DND-41 (cell line): ENCODE measurements at regions not wholly inside any gene's neighbourhood (a gene's known extent, or its start where the extent isn't known, plus 50 kb on each side); places are given as distances from the start of the nearest gene placed in this dataset.
"Not testable (repeated sequence)": the region's sequence is repeated elsewhere in the genome, so short reads cannot be mapped to it uniquely, and the experiment has no call there.

Experiments
- ATAC-seq: fragments of 200-7000 bp; cut with Tn5 transposase; 3 replicates; pipeline ENCODE4 v1.9.1; 2021; ENCODE audit warnings: low read depth; ENCODE audit not compliant: insufficient read depth
- DNase-seq: peaks from one replicate; pipeline ENCODE4 v3.0.0-alpha.2; 2020
- H2AFZ ChIP-seq: 2 replicates; pipeline ENCODE4 v1.6.0; 2012; ENCODE audit warnings: low read depth, low read length
- H3K27ac ChIP-seq: 2 replicates; pipeline ENCODE4 v1.5.1; 2012; ENCODE audit warnings: low read length, inconsistent platforms
- H3K27me3 ChIP-seq: fragments of 200-600 bp; sonication (generic); 2 replicates; pipeline ENCODE4 v1.6.0; 2012; ENCODE audit warnings: low read length, mild to moderate bottlenecking, inconsistent platforms; ENCODE audit not compliant: insufficient read depth, poor library complexity
- H3K36me3 ChIP-seq: 2 replicates; pipeline ENCODE4 v1.5.1; 2012; ENCODE audit warnings: low read length, inconsistent platforms; ENCODE audit not compliant: insufficient read depth
- H3K4me1 ChIP-seq: 2 replicates; pipeline ENCODE4 v1.5.1; 2012; ENCODE audit warnings: mild to moderate bottlenecking, low read length; ENCODE audit not compliant: insufficient read depth
- H3K4me2 ChIP-seq: 2 replicates; pipeline ENCODE4 v1.6.0; 2012; ENCODE audit warnings: mild to moderate bottlenecking, moderate library complexity, low read length, inconsistent platforms; ENCODE audit not compliant: insufficient read depth
- H3K4me3 ChIP-seq, 2 experiments: fragments of 200-600 bp in 1 of 2; shearing (Covaris generic) in 1 of 2; 2 replicates each; pipeline ENCODE4 v1.5.1; 2012 to 2016; ENCODE audit warnings: inconsistent platforms in 2 of 2, low read length in 2 of 2, mild to moderate bottlenecking in 2 of 2, low read depth in 1 of 2, moderate library complexity in 1 of 2
- H3K79me2 ChIP-seq: 2 replicates; pipeline ENCODE4 v1.6.0; 2012; ENCODE audit warnings: low read length, inconsistent platforms; ENCODE audit not compliant: insufficient read depth
- H3K9ac ChIP-seq: 2 replicates; pipeline ENCODE4 v1.6.0; 2012; ENCODE audit warnings: low read depth, mild to moderate bottlenecking, inconsistent platforms, low read length, moderate library complexity
- H3K9me3 ChIP-seq: 2 replicates; pipeline ENCODE4 v1.5.1; 2012; ENCODE audit warnings: low read length, moderate library complexity, mild to moderate bottlenecking, inconsistent platforms; ENCODE audit not compliant: insufficient read depth, severe bottlenecking
- H4K20me1 ChIP-seq: 2 replicates; pipeline ENCODE4 v1.6.0; 2012; ENCODE audit warnings: low read length; ENCODE audit not compliant: insufficient read depth
- CTCF ChIP-seq: IDR thresholded peaks from 2 replicates; pipeline ENCODE4 v1.5.1; 2012; ENCODE audit warnings: borderline replicate concordance, low read length, moderate library complexity, mild to moderate bottlenecking; ENCODE audit not compliant: poor library complexity, severe bottlenecking; ENCODE audit errors: extremely low read depth
- EZH2 ChIP-seq: IDR thresholded peaks from 3 replicates; pipeline ENCODE4 v1.6.1; 2012; ENCODE audit warnings: borderline replicate concordance, low read depth, mild to moderate bottlenecking, moderate library complexity, low read length, inconsistent platforms; ENCODE audit not compliant: severe bottlenecking

GRCh38 chr9:108033976-108034964 is 544.7 kb upstream of the KLF4 start:
- Histone ChIP-seq H3K9ac (no peak overlapping the region), H2AFZ (no peak overlapping the region)

GRCh38 chr9:108032079-108032478 is 542.5 kb upstream of the KLF4 start:
- H3K9ac ChIP-seq, H2AFZ ChIP-seq, H3K27me3 ChIP-seq, H3K9me3 ChIP-seq, H3K4me3 ChIP-seq, H3K4me2 ChIP-seq, DNase-seq, H4K20me1 ChIP-seq, H3K36me3 ChIP-seq, ATAC-seq, H3K4me1 ChIP-seq, H3K27ac ChIP-seq, H3K79me2 ChIP-seq: not testable (repeated sequence)

More at GRCh38 chr9:108033976-108034964, 544.7 kb upstream of the KLF4 start:
- DNase-seq (no peak), ATAC-seq (no peak)
- H3K27me3 ChIP-seq: no peaks in the 10 kb centered on the region
- no peak overlapping the region for H3K4me3 ChIP-seq
- no peak overlapping the region for H3K27ac ChIP-seq
- H3K36me3 ChIP-seq: no peaks in the 10 kb centered on the region
- H4K20me1 ChIP-seq: no peaks in the 10 kb centered on the region
- H3K9me3 ChIP-seq: peaks cover 4% of the 10 kb centered on the region
- H3K4me1 ChIP-seq: no peaks in the 10 kb centered on the region
- no peak for TF ChIP-seq EZH2
- TF ChIP-seq CTCF: no peak
- H3K79me2 ChIP-seq: no peaks in the 10 kb centered on the region
- no peak overlapping the region for H3K4me2 ChIP-seq

GRCh38 chr9:108031221-108031620 is 541.7 kb upstream of the KLF4 start:
- H3K9me3 ChIP-seq, H3K27ac ChIP-seq, H3K27me3 ChIP-seq, H2AFZ ChIP-seq, H3K4me1 ChIP-seq, ATAC-seq, H3K36me3 ChIP-seq, DNase-seq, H3K9ac ChIP-seq, H3K79me2 ChIP-seq, H3K4me3 ChIP-seq, H3K4me2 ChIP-seq, H4K20me1 ChIP-seq: not testable (repeated sequence)

GRCh38 chr9:108026718-108027117 is 537.1 kb upstream of the KLF4 start:
- ATAC-seq, H3K36me3 ChIP-seq, H2AFZ ChIP-seq, H3K9ac ChIP-seq, H3K4me2 ChIP-seq, DNase-seq, H3K27me3 ChIP-seq, H3K9me3 ChIP-seq, H3K4me1 ChIP-seq, H3K27ac ChIP-seq, H3K79me2 ChIP-seq, H3K4me3 ChIP-seq, H4K20me1 ChIP-seq: not testable (repeated sequence)

GRCh38 chr9:108024604-108025003 is 535.0 kb upstream of the KLF4 start:
- no peak overlapping the region for H3K4me3 ChIP-seq
- no peaks in the 10 kb centered on the region for H4K20me1 ChIP-seq
- no peak for DNase-seq
- no peak overlapping the region for H3K9ac ChIP-seq
- H3K27ac ChIP-seq: no peak overlapping the region
- no peak overlapping the region for H3K4me2 ChIP-seq
- no peaks in the 10 kb centered on the region for H3K9me3 ChIP-seq
- H3K36me3 ChIP-seq: no peaks in the 10 kb centered on the region
- no peak for ATAC-seq
- H2AFZ ChIP-seq: no peak overlapping the region
- H3K79me2 ChIP-seq: no peaks in the 10 kb centered on the region
- TF ChIP-seq CTCF: no peak
- H3K4me1 ChIP-seq: no peaks in the 10 kb centered on the region
- H3K27me3 ChIP-seq: no peaks in the 10 kb centered on the region
